GM12865 (cell line): ENCODE measurements at regions not wholly inside any gene's neighbourhood (a gene's known extent, or its start where the extent isn't known, plus 50 kb on each side); places are given as distances from the start of the nearest gene placed in this dataset.

Experiments
- DNase-seq: peaks from one replicate; pipeline ENCODE4 v3.0.0; 2010; ENCODE audit warnings: low read depth
- H3K4me3 ChIP-seq: 2 replicates; pipeline ENCODE4 v1.5.1; 2011; ENCODE audit warnings: mild to moderate bottlenecking, low read depth, low read length, control low read depth
- TF ChIP-seq, protein P1 (sequence below): IDR thresholded peaks from 2 replicates; pipeline ENCODE4 v1.5.1; 2011; ENCODE audit warnings: low read length, control low read depth, low read depth, inconsistent platforms; ENCODE audit not compliant: insufficient read depth; ENCODE audit errors: missing control alignments

GRCh38 chr2:136359121-136359965 lies 241.4 kb upstream of the CXCR4 start:
- H3K4me3 ChIP-seq, result no peak overlapping the region
- TF ChIP-seq, protein P1, sequence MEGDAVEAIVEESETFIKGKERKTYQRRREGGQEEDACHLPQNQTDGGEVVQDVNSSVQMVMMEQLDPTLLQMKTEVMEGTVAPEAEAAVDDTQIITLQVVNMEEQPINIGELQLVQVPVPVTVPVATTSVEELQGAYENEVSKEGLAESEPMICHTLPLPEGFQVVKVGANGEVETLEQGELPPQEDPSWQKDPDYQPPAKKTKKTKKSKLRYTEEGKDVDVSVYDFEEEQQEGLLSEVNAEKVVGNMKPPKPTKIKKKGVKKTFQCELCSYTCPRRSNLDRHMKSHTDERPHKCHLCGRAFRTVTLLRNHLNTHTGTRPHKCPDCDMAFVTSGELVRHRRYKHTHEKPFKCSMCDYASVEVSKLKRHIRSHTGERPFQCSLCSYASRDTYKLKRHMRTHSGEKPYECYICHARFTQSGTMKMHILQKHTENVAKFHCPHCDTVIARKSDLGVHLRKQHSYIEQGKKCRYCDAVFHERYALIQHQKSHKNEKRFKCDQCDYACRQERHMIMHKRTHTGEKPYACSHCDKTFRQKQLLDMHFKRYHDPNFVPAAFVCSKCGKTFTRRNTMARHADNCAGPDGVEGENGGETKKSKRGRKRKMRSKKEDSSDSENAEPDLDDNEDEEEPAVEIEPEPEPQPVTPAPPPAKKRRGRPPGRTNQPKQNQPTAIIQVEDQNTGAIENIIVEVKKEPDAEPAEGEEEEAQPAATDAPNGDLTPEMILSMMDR, result no peak
- DNase-seq, result no peak

DNA sequence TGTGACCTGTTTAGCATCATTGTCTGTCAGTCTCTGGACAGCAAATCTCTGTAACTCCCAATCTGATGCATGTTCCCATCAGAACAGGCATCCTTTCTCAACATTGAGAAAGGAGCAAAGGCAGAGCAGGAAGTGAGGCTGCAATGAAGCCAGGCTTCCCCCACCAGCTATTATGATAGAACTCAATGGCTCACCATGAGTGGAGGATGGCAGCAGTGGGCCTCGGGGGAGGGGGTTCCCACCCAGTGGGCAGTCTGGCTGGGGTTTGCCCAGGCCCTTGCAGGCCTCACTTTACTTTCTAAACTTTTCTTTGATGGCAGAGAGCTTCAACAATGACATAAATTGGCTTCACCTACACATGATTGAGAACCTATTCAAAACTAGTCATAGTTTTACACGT lies 240.6 kb upstream of the CXCR4 start:
- TF ChIP-seq, protein P1, result no peak
- H3K4me3 ChIP-seq, result no peak overlapping the region
- DNase-seq, result no peak

DNA sequence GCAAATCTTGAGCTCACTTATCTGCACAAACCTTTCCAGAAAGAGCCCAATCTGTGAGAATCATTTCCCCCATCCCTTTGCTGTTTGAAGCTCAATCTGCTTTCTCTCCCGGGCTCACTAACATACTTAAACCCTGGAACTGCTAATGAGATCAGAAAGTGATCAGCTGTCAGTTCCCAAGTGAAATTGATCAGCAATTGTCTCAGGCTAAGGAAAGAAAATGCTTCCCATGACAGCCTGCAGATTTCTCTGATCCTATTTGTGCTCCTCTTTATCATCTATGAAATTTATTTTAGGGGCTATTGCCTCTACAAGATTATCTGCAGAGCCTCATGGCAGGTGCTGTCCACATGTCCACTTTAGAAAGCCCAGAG lies 239.0 kb upstream of the CXCR4 start:
- H3K4me3 ChIP-seq, result no peak overlapping the region
- TF ChIP-seq, protein P1, result no peak
- DNase-seq, result no peak

DNA sequence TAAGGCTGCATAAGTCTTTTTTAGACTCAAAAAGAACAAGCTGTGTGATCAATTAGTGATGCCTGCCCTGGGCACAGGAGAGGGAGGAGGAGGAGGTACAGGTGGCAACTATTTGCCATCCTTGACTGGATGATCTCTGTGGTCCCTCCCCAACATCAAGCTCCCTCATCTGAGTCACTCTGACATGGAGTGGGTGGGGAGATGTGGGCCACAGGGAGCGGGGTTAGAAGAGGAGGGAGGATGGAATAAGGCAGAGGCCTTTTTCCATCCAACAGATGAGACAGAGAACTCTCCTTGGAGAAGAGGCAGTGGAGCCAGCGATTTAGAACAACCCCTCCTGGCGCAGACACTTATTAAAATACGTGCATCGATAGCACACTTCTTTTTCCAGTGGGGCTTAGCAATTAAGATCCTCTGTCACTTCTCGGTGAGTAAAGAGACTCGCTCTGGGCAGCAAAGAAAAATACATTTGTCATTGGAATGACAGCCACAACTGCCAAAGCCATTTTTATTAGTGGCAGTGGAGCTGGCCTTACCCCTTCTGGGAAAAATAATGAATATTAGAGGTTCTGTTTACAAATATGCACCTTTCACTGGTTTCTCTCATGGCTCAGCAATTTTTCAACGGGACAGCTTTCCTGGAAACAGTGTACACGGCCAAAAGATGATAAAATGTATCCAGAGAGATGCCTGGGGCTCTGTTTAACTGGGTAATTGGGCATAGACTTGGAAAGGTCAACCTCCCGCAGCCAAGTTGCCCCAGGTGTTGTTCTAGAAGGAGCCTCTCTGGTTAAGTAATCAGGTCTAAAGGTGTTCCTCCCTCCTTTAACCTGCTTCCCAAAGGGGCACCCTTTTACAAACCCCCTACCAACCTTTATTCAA lies 238.4 kb upstream of the CXCR4 start:
- H3K4me3 ChIP-seq, result no peak overlapping the region
- TF ChIP-seq, protein P1, result no peak
- no peak for DNase-seq

DNA sequence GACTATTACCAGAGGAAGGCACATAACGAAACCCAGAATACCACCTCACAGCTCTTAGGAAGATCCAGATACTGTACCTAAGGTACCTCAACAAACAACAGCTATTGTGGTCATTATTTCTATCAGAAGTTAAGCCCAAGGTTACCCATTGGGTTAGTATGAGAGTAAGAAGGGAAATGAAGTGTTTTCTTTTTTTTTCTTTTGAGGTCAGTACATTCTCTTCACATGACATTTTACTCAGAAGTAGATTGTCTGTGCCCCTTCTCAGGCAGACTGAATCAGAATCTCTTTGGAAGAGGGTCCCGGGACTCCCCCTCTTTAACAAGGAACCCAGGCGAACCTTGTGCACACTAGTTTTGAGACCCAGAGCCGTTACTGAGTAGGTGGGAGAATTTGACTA lies 233.7 kb upstream of the CXCR4 start:
- no peak overlapping the region for H3K4me3 ChIP-seq
- TF ChIP-seq, protein P1, result no peak
- DNase-seq, result no peak

DNA sequence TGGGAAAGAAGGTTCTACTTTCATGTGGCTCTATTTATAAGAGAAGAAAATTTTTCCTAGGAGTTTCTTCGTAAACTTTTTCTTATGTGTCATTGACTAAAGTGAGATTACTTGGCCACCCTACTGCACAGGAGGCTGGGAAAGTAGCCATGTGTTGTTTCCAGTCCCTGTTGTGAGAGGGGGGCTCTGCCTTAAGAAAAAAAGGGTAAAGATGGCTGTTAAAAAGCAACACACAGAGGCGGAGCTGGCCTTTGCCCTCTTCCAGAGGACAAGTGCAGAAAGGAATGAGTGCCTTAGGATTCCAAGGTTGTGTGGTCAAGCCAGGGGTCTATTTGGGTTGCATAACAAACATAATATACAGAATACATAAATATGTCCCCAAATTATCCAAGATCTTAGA lies 230.0 kb upstream of the CXCR4 start:
- TF ChIP-seq, protein P1, result no peak
- no peak for DNase-seq
- H3K4me3 ChIP-seq, result no peak overlapping the region

DNA sequence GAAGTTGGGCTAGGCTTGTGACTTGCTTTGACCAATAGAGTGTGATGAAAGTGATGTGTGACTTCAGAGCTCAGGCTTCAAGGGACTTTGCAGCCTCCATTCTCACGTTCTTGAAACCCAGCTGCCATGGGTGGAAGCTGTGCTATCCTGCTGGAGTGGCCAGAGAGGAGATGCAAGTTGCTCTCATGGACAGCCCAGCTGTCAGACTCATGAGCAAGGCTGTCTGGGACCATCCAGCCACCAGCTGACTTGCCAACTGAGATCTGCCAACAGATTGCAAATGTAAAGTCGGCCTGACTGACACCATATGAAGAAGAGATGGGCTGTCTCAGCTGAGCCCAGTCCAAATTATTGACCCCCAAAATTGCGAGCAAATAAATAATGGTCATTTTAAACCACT lies 226.4 kb upstream of the CXCR4 start:
- no peak for DNase-seq
- H3K4me3 ChIP-seq, result no peak overlapping the region
- TF ChIP-seq, protein P1, result no peak
